GM18505 (cell line): ENCODE measurements at regions not wholly inside any gene's neighbourhood (a gene's known extent, or its start where the extent isn't known, plus 50 kb on each side); places are given as distances from the start of the nearest gene placed in this dataset.

Experiments
- ATAC-seq: cut with Tn5 transposase; IDR thresholded peaks from one replicate; pipeline ENCODE4 v1.9.1; 2021; ENCODE audit not compliant: unreplicated experiment
- POLR2A ChIP-seq: IDR thresholded peaks from 4 replicates; pipeline ENCODE4 v1.6.1; 2011; ENCODE audit warnings: borderline replicate concordance; ENCODE audit not compliant: insufficient read depth, insufficient read length; ENCODE audit errors: extremely low read depth

GRCh38 chr13:60318186-60318585 is 78.8 kb upstream of the TDRD3 start:
- no peak for TF ChIP-seq POLR2A
- ATAC-seq, result no peak

- TF ChIP-seq POLR2A, result no peak
- ATAC-seq, result no peak
These were observed 72.9 kb upstream of the TDRD3 start for GRCh38 chr13:60324131-60324530.

- TF ChIP-seq POLR2A, result no peak
- ATAC-seq, result no peak
These were observed 70.7 kb upstream of the TDRD3 start for GRCh38 chr13:60326273-60326672.

- no peak for ATAC-seq
- no peak for TF ChIP-seq POLR2A
These were observed 69.5 kb upstream of the TDRD3 start for GRCh38 chr13:60327511-60327910.

GRCh38 chr13:60328073-60328472 is 68.9 kb upstream of the TDRD3 start:
- ATAC-seq, result no peak
- TF ChIP-seq POLR2A, result no peak

GRCh38 chr13:60329221-60329923 is 67.6 kb upstream of the TDRD3 start:
- TF ChIP-seq POLR2A, result no peak
- ATAC-seq, result no peak

GRCh38 chr13:60331249-60332012 is 65.6 kb upstream of the TDRD3 start:
- no peak for ATAC-seq
- TF ChIP-seq POLR2A, result no peak

- ATAC-seq, result no peak
These were observed 64.3 kb upstream of the TDRD3 start for GRCh38 chr13:60332682-60333081.

GRCh38 chr13:60334310-60334709 is 62.7 kb upstream of the TDRD3 start:
- ATAC-seq, result no peak
- no peak for TF ChIP-seq POLR2A

More at GRCh38 chr13:60332682-60333081, 64.3 kb upstream of the TDRD3 start:
- no peak for TF ChIP-seq POLR2A

- no peak for ATAC-seq
- TF ChIP-seq POLR2A, result no peak
These were observed 61.5 kb upstream of the TDRD3 start for GRCh38 chr13:60335531-60335930.

GRCh38 chr13:60338754-60339153 is 58.3 kb upstream of the TDRD3 start:
- no peak for ATAC-seq
- TF ChIP-seq POLR2A, result no peak

GRCh38 chr13:60343978-60344377 is 53.0 kb upstream of the TDRD3 start:
- no peak for ATAC-seq

GRCh38 chr13:60347174-60347573 is 49.8 kb upstream of the TDRD3 start:
- no peak for TF ChIP-seq POLR2A
- no peak for ATAC-seq

More at GRCh38 chr13:60343978-60344377, 53.0 kb upstream of the TDRD3 start:
- no peak for TF ChIP-seq POLR2A
